C4-2B (cell line): ENCODE measurements at regions not wholly inside any gene's neighbourhood (a gene's known extent, or its start where the extent isn't known, plus 50 kb on each side); places are given as distances from the start of the nearest gene placed in this dataset.

Source experiments
- ZFX ChIP-seq: fragments of 450-650 bp; IDR thresholded peaks from 2 replicates; pipeline ENCODE4 v1.6.1; 2017
- TF ChIP-seq, protein P1 (sequence below): fragments of 450-650 bp; conservative IDR thresholded peaks from 2 replicates; pipeline ENCODE4 v1.5.1; 2017; ENCODE audit warnings: mild to moderate bottlenecking

DNA sequence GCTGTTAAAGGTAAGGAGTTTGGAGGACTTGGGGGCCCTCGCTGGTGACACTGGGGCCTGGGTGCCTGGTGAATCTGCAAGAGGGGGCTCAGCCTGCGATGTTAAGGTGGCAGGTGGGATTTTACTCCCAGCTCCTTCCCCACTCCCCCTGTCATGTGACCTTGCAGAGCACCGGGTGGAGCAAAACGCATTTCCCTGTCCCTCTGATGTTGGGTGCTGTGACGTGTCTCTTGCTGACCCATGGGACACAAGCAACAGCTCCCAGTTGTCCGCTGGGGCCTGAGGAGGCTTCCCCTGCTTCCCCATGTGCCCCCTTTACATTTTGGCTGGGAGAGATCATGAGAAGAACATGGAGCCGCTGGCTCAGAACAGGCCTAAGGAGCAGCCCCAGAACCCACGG, 319.0 kb downstream of the MATN1 start:
- TF ChIP-seq, protein P1, sequence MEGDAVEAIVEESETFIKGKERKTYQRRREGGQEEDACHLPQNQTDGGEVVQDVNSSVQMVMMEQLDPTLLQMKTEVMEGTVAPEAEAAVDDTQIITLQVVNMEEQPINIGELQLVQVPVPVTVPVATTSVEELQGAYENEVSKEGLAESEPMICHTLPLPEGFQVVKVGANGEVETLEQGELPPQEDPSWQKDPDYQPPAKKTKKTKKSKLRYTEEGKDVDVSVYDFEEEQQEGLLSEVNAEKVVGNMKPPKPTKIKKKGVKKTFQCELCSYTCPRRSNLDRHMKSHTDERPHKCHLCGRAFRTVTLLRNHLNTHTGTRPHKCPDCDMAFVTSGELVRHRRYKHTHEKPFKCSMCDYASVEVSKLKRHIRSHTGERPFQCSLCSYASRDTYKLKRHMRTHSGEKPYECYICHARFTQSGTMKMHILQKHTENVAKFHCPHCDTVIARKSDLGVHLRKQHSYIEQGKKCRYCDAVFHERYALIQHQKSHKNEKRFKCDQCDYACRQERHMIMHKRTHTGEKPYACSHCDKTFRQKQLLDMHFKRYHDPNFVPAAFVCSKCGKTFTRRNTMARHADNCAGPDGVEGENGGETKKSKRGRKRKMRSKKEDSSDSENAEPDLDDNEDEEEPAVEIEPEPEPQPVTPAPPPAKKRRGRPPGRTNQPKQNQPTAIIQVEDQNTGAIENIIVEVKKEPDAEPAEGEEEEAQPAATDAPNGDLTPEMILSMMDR: no peak
- no peak for TF ChIP-seq ZFX
